IMR-90 (cell line): ENCODE measurements at regions not wholly inside any gene's neighbourhood (a gene's known extent, or its start where the extent isn't known, plus 50 kb on each side); places are given as distances from the start of the nearest gene placed in this dataset.

ENCODE experiments used
- ATAC-seq: fragments of 200-7000 bp; cut with Tn5 transposase; 2 replicates; pipeline ENCODE4 v1.9.1; 2020; ENCODE audit warnings: low read depth, mild to moderate bottlenecking, moderate library complexity
- BruUV-seq: library from RNA; stranded (reverse); fragments of 400-500 nt; replicated peaks from 2 replicates; lab custom pipeline; 2021; lab: Mats Ljungman, UMichigan
- CTCF ChIA-PET: fragments of 300-600 bp; formaldehyde crosslinking; extraction: SDS; loops from one replicate; lab custom pipeline; 2021; ENCODE audit warnings: antibody characterized with exemption; lab: Yijun Ruan, JAX
- POLR2A ChIA-PET: fragments of 300-600 bp; sonication (Branson Sonifier 250); formaldehyde crosslinking; loops from one replicate; lab custom pipeline; 2022; ENCODE audit warnings: antibody characterized with exemption; ENCODE audit not compliant: unreplicated experiment; lab: Charles Lee
- DNase-seq: peaks from one replicate; pipeline ENCODE4 v3.0.0; 2013
- H2AFZ ChIP-seq: replicated peaks from 2 replicates; pipeline ENCODE3; 2013; ENCODE audit warnings: low read length, mild to moderate bottlenecking; ENCODE audit not compliant: poor library complexity
- H2AK5ac ChIP-seq: 2 replicates; pipeline ENCODE4 v1.6.1; 2013; ENCODE audit warnings: low read depth, low read length, inconsistent platforms
- H2AK9ac ChIP-seq: replicated peaks from 2 replicates; pipeline ENCODE3; 2013; ENCODE audit warnings: mild to moderate bottlenecking, low read depth, low read length, moderate library complexity; ENCODE audit not compliant: poor library complexity
- H2BK120ac ChIP-seq: 2 replicates; pipeline ENCODE4 v1.6.1; 2013; ENCODE audit warnings: low read depth, low read length, inconsistent platforms
- H2BK15ac ChIP-seq: 3 replicates; pipeline ENCODE4 v1.6.1; 2013; ENCODE audit warnings: low read depth, low read length, inconsistent platforms
- H2BK20ac ChIP-seq: 2 replicates; pipeline ENCODE4 v1.6.1; 2013; ENCODE audit warnings: low read depth, mild to moderate bottlenecking, inconsistent platforms, low read length, moderate library complexity
- H2BK5ac ChIP-seq: 2 replicates; pipeline ENCODE4 v1.6.1; 2013; ENCODE audit warnings: mild to moderate bottlenecking, low read depth, low read length, inconsistent platforms; ENCODE audit not compliant: poor library complexity, severe bottlenecking
- H3K14ac ChIP-seq: replicated peaks from 2 replicates; pipeline ENCODE4 v1.6.1; 2013; ENCODE audit warnings: low read depth, low read length, inconsistent platforms
- H3K18ac ChIP-seq: 2 replicates; pipeline ENCODE4 v1.6.1; 2013; ENCODE audit warnings: low read depth, low read length, control low read depth
- H3K23ac ChIP-seq: 2 replicates; pipeline ENCODE4 v1.6.1; 2013; ENCODE audit warnings: low read depth, low read length, inconsistent platforms
- H3K27ac ChIP-seq: 2 replicates; pipeline ENCODE4 v1.5.1; 2013; ENCODE audit warnings: mild to moderate bottlenecking, control low read depth, low read length; ENCODE audit not compliant: insufficient read depth
- H3K27me3 ChIP-seq: 2 replicates; pipeline ENCODE4 v1.6.1; 2013; ENCODE audit warnings: low read length; ENCODE audit not compliant: control insufficient read depth, insufficient read depth
- H3K36me3 ChIP-seq: 2 replicates; pipeline ENCODE4 v1.6.1; 2013; ENCODE audit warnings: low read length, mixed read lengths; ENCODE audit not compliant: control insufficient read depth, insufficient read depth
- H3K4ac ChIP-seq: 2 replicates; pipeline ENCODE4 v1.6.1; 2013; ENCODE audit warnings: low read depth, low read length, inconsistent platforms
- H3K4me1 ChIP-seq: 2 replicates; pipeline ENCODE4 v1.6.1; 2013; ENCODE audit warnings: low read length, mixed read lengths; ENCODE audit not compliant: control insufficient read depth, insufficient read depth
- H3K4me2 ChIP-seq: 2 replicates; pipeline ENCODE4 v1.6.1; 2013; ENCODE audit warnings: low read depth, mild to moderate bottlenecking, control low read depth, low read length, moderate library complexity
- H3K4me3 ChIP-seq: 2 replicates; pipeline ENCODE4 v1.5.1; 2013; ENCODE audit warnings: low read depth, mild to moderate bottlenecking, control low read depth, low read length, moderate library complexity; ENCODE audit not compliant: insufficient read depth
- H3K56ac ChIP-seq: 2 replicates; pipeline ENCODE4 v1.6.1; 2013; ENCODE audit warnings: low read length, inconsistent platforms; ENCODE audit not compliant: insufficient read depth; ENCODE audit errors: extremely low read depth
- H3K79me1 ChIP-seq, 2 experiments: 2 replicates each; pipeline ENCODE4 v1.6.1; 2013; ENCODE audit warnings: low read length in 2 of 2, inconsistent platforms in 1 of 2, low read depth in 1 of 2
- H3K9ac ChIP-seq: 2 replicates; pipeline ENCODE4 v1.6.1; 2013; ENCODE audit warnings: low read depth, low read length, control low read depth
- H3K9me1 ChIP-seq: 2 replicates; pipeline ENCODE4 v1.6.1; 2013; ENCODE audit warnings: low read length, inconsistent platforms; ENCODE audit not compliant: insufficient read depth
- H3K9me3 ChIP-seq: 2 replicates; pipeline ENCODE4 v1.6.1; 2013; ENCODE audit warnings: low read length; ENCODE audit not compliant: control insufficient read depth, insufficient read depth
- H4K20me1 ChIP-seq: 2 replicates; pipeline ENCODE4 v1.6.1; 2013; ENCODE audit warnings: low read length, inconsistent platforms; ENCODE audit not compliant: insufficient read depth
- H4K5ac ChIP-seq: 2 replicates; pipeline ENCODE4 v1.6.1; 2013; ENCODE audit warnings: mild to moderate bottlenecking, low read depth, low read length, control low read depth
- H4K8ac ChIP-seq, 2 experiments: 2 replicates each; pipeline ENCODE4 v1.6.1; 2013; ENCODE audit warnings: low read depth in 2 of 2, low read length in 2 of 2, control low read depth in 1 of 2, inconsistent platforms in 1 of 2
- H4K91ac ChIP-seq: 2 replicates; pipeline ENCODE4 v1.6.1; 2013; ENCODE audit warnings: low read depth, low read length, inconsistent platforms; ENCODE audit not compliant: insufficient read depth
- BHLHE40 ChIP-seq: fragments of 150-350 bp; IDR thresholded peaks from 2 replicates; pipeline ENCODE4 v1.6.1; 2016; ENCODE audit warnings: mild to moderate bottlenecking, low read depth, low read length
- ELK1 ChIP-seq: fragments of 150-350 bp; IDR thresholded peaks from 2 replicates; pipeline ENCODE4 v1.6.1; 2016; ENCODE audit warnings: low read depth, mild to moderate bottlenecking, low read length, moderate library complexity, borderline replicate concordance
- NFE2L2 ChIP-seq: fragments of 150-350 bp; IDR thresholded peaks from 2 replicates; pipeline ENCODE4 v1.6.1; 2016; ENCODE audit warnings: low read depth, mild to moderate bottlenecking, low read length
- RFX5 ChIP-seq: IDR thresholded peaks from 2 replicates; pipeline ENCODE4 v1.8.0; 2012; ENCODE audit warnings: low read depth, mild to moderate bottlenecking, low read length, moderate library complexity
- WGBS, 2 experiments: methylation state at CpG; one replicate each; pipeline versions ENCODE4 v1.1.5 to v1.1.7; 2013; ENCODE audit warnings: missing lambda C conversion rate in 2 of 2; ENCODE audit not compliant: insufficient read length in 1 of 2; ENCODE audit errors: extremely low coverage in 2 of 2; 5-methylcytosine and 5-hydroxymethylcytosine counted together
- dilution Hi-C: fragments of 300-500 bp; cut with HindIII; formaldehyde crosslinking; loops from one replicate; pipeline ENCODE4 v1.14.3; 2018; ENCODE audit warnings: low sequenced_read_pairs; ENCODE audit not compliant: unreplicated experiment
- in situ Hi-C: fragments of 300-500 bp; cut with MboI; formaldehyde crosslinking; loops from 3 replicates; pipeline ENCODE4 v1.14.3; 2019; ENCODE audit warnings: low sequenced_read_pairs, inconsistent platforms, mixed read lengths
- intact Hi-C: fragments of 100-400 bp; cut with micrococcal nuclease; formaldehyde crosslinking; loops from 2 replicates; pipeline ENCODE4 v1.10.0; 2022

- H3K27ac ChIP-seq: no peak overlapping the region
- no peak overlapping the region for H3K4ac ChIP-seq
- H2BK5ac ChIP-seq: no peak overlapping the region
- H2BK20ac ChIP-seq: no peak overlapping the region
- 100% methylated on average over 4 of the region's 7 CpGs; no CpG with 5 or more reads in 1 of the 2 experiments for WGBS, 2 experiments
- H3K4me1 ChIP-seq: no peaks in the 10 kb centered on the region
- ATAC-seq (no peak), DNase-seq (no peak)
- H3K9me1 ChIP-seq: no peaks in the 10 kb centered on the region
- in situ Hi-C loops: no loop called here
- BruUV-seq: no TSS peak
- no peak for TF ChIP-seq BHLHE40
- no peak for TF ChIP-seq NFE2L2
- TF ChIP-seq ELK1: no peak
- no peak for TF ChIP-seq RFX5
- no peak overlapping the region for H4K8ac ChIP-seq
- H3K4me2 ChIP-seq: no peak overlapping the region
- no peaks in the 10 kb centered on the region for H3K79me1 ChIP-seq
- dilution Hi-C loops: no loop called here
- no peaks in the 10 kb centered on the region for H3K36me3 ChIP-seq
- no peak overlapping the region for H3K56ac ChIP-seq
- intact Hi-C loops: no loop called here
- no peak overlapping the region for H3K9ac ChIP-seq
- no peak overlapping the region for H4K5ac ChIP-seq
- no peak overlapping the region for H4K91ac ChIP-seq
- H2BK120ac ChIP-seq: no peak overlapping the region
- H3K9me3 ChIP-seq: no peaks in the 10 kb centered on the region
- no peaks in the 10 kb centered on the region for H4K20me1 ChIP-seq
- H3K4me3 ChIP-seq: no peak overlapping the region
- H2AK5ac ChIP-seq: no peak overlapping the region
- H2BK15ac ChIP-seq: no peak overlapping the region
- no peak overlapping the region for H3K23ac ChIP-seq
- H2AFZ ChIP-seq: no peak overlapping the region
- H3K14ac ChIP-seq: no peak overlapping the region
- no peak overlapping the region for H2AK9ac ChIP-seq
- ChIA-PET POLR2A (no interaction called here), CTCF (no interaction called here)
- H3K18ac ChIP-seq: no peak overlapping the region
- no peaks in the 10 kb centered on the region for H3K27me3 ChIP-seq
Observed at GRCh38 chr13:67614013-67614412, 383.9 kb upstream of the PCDH9 start.
